Spleen (tissue), 11 donors: ENCODE measurements at regions not wholly inside any gene's neighbourhood (a gene's known extent, or its start where the extent isn't known, plus 50 kb on each side); places are given as distances from the start of the nearest gene placed in this dataset.

Experiments used
- DNase-seq: peaks from one replicate; pipeline ENCODE4 v3.0.0-alpha.2; 2020
- H3K27ac ChIP-seq, 8 donors: fragments of 200-600 bp; sonication (generic) in 7 of 8; 1 replicate in 4 of 8; 2 replicates in 4 of 8; pipeline versions ENCODE4 v1.5.0 to v1.8.0; 2016 to 2021; ENCODE audit warnings: inconsistent platforms in 4 of 8, mild to moderate bottlenecking in 4 of 8, moderate library complexity in 1 of 8
- H3K27me3 ChIP-seq, 7 donors: fragments of 200-600 bp; sonication (generic) in 6 of 7; replicated peaks in 1 of 7; 1 replicate in 4 of 7; 2 replicates in 3 of 7; pipeline versions ENCODE4 v1.5.0 to v1.8.0; 2016 to 2021; ENCODE audit warnings: inconsistent platforms in 3 of 7, mild to moderate bottlenecking in 1 of 7
- H3K36me3 ChIP-seq, 6 donors: fragments of 200-600 bp; sonication (generic) in 5 of 6; 1 replicate in 4 of 6; 2 replicates in 2 of 6; pipeline versions ENCODE4 v1.5.0 to v1.8.0; 2016 to 2021; ENCODE audit warnings: inconsistent platforms in 2 of 6
- H3K4me1 ChIP-seq, 6 donors: fragments of 200-600 bp; sonication (generic) in 5 of 6; 1 replicate in 3 of 6; 2 replicates in 3 of 6; pipeline versions ENCODE4 v1.5.0 to v1.8.0; 2016 to 2021; ENCODE audit warnings: inconsistent platforms in 3 of 6
- H3K4me3 ChIP-seq, 8 donors: fragments of 200-600 bp; sonication (generic) in 7 of 8; 1 replicate in 4 of 8; 2 replicates in 4 of 8; pipeline versions ENCODE4 v1.5.0 to v1.8.0; 2016 to 2021; ENCODE audit warnings: inconsistent platforms in 4 of 8, mild to moderate bottlenecking in 4 of 8, moderate library complexity in 2 of 8
- H3K9me3 ChIP-seq, 8 donors: fragments of 200-600 bp; sonication (generic) in 7 of 8; 1 replicate in 4 of 8; 2 replicates in 4 of 8; pipeline versions ENCODE4 v1.5.0 to v1.8.0; 2016 to 2021; ENCODE audit warnings: inconsistent platforms in 4 of 8
- CTCF ChIP-seq, 11 experiments: fragments of 200-600 bp in 7 of 11; fragments of 450-650 bp in 4 of 11; sonication (generic) in 4 of 11; IDR thresholded peaks in 8 of 11; conservative IDR thresholded peaks in 3 of 11; 1 replicate in 7 of 11; 2 replicates in 4 of 11; pipeline versions ENCODE4 v1.4.0 to v1.8.0; 2016 to 2021; ENCODE audit warnings: antibody characterized with exemption in 11 of 11, inconsistent platforms in 4 of 11, mild to moderate bottlenecking in 1 of 11
- POLR2A ChIP-seq, 3 donors: fragments of 450-650 bp; IDR thresholded peaks; one replicate each; pipeline ENCODE4 v1.5.1; 2017; ENCODE audit warnings: antibody characterized with exemption in 3 of 3, mild to moderate bottlenecking in 1 of 3
- POLR2AphosphoS5 ChIP-seq, 3 donors: sonication (generic); formaldehyde crosslinking; IDR thresholded peaks; one replicate each; pipeline ENCODE4 v1.5.1; 2017; ENCODE audit warnings: antibody characterized with exemption in 3 of 3
- WGBS, 5 donors: extraction: QIAGEN DNeasy Blood & Tissue Kit in 3 of 5; methylation state at CpG; one replicate each; pipeline versions ENCODE4 v1.1.5 to v1.1.7; 2013 to 2018; 5-methylcytosine and 5-hydroxymethylcytosine counted together
- intact Hi-C: fragments of 100-400 bp; cut with DNase I; formaldehyde crosslinking; loops from one replicate; pipeline ENCODE4 v1.15.0; 2023; ENCODE audit warnings: low total_unique reads
- donor health status: healthy with polysubstance abuse.
- donor health status: DM: no; HTN: no; CAD: no; lungs with moderate emphysema.
- donor health status: DM: no; HTN: no; CAD: no.
- donor health status: Bipolar disorder and iron deficiency.
- donor health status: healthy.
- donor health status: DM: no; HTN: no; CAD: no.
- donor health status: DM: yes; HTN: yes; CAD: no.

- Histone ChIP-seq H3K27me3 (no peaks in the 10 kb centered on the region), H3K9me3 (peaks cover 0 to 9% (median 3%) of the 10 kb centered on the region in 8 donors), H3K36me3 (no peaks in the 10 kb centered on the region), H3K27ac (no peak overlapping the region), H3K4me1 (no peaks in the 10 kb centered on the region), H3K4me3 (no peak overlapping the region)
- no peak for DNase-seq
- TF ChIP-seq POLR2A (IDR thresholded peaks at IDR 0.05) (no peak), POLR2AphosphoS5 (IDR thresholded peaks at IDR 0.05) (no peak), CTCF (IDR thresholded peaks at IDR 0.05 in 8 of 11, conservative IDR thresholded peaks at IDR 0.05 in 3 of 11) (no peak)
- intact Hi-C loops, result no loop called here
- 89 to 94% (median 93%) methylated on average over 8 of the region's 8 CpGs for WGBS, 5 donors
Observed at GRCh38 chr7:33836797-33837355, 68.5 kb upstream of the BMPER start.

DNA sequence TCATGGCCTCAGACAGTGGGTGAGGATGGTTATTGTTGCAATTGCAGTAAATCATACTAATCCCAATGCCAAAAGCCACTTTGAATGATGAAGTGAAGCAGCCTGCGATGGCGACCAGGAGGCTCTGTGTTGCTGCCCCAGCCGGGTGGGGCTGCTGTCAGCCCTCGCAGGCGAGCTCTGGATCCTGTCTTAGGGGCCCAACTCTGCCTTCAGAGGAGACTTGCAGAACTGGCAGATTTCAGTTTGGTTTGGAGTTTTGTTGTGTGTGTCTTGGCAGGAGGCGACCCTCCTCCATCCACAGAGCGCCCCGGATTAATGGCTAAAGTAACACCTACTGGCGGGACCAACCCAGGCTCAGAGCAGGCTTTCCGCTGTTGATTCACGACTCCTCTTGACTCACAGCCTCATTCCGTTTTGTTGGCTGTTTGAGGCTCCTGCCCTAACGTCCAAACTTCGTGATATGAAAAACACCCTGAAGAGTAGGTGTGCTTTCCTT is 67.9 kb upstream of the BMPER start:
- Histone ChIP-seq H3K27ac (no peak overlapping the region), H3K36me3 (no peaks in the 10 kb centered on the region), H3K27me3 (no peaks in the 10 kb centered on the region), H3K4me1 (no peaks in the 10 kb centered on the region), H3K4me3 (no peak overlapping the region), H3K9me3 (peaks cover 0 to 9% (median 3%) of the 10 kb centered on the region in 8 donors)
- whole genome bisulfite sequencing, 5 donors, result 87 to 94% (median 91%) methylated on average over 14 of the region's 14 CpGs
- TF ChIP-seq POLR2A (IDR thresholded peaks at IDR 0.05) (no peak), CTCF (IDR thresholded peaks at IDR 0.05 in 8 of 11, conservative IDR thresholded peaks at IDR 0.05 in 3 of 11) (no peak), POLR2AphosphoS5 (IDR thresholded peaks at IDR 0.05) (no peak)
- no peak for DNase-seq
- intact Hi-C loops, result no loop called here

DNA sequence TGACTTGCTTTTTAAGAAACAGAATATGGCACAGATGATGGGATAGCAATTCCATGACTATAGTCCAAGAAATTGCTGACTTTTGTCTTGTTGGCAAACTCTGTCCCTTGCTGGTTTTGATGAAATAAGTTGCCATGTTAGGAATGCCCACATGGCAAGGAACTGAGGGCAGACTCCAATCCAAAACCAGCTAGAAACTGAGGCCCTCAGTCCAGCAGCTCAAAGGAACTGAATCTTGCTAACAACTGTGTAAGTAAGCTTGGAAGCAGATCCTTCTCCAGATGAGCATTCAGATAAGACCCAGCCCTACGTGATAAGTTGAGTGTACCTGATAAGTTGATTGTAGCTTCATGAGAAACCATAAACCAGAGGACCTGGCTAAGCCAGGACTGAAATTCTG is 64.3 kb upstream of the BMPER start:
- intact Hi-C loops, result no loop called here
- no peaks in the 10 kb centered on the region for H3K4me1 ChIP-seq
- TF ChIP-seq CTCF (IDR thresholded peaks at IDR 0.05 in 8 of 11, conservative IDR thresholded peaks at IDR 0.05 in 3 of 11) (no peak), POLR2AphosphoS5 (IDR thresholded peaks at IDR 0.05) (no peak), POLR2A (IDR thresholded peaks at IDR 0.05) (no peak)
- no peak for DNase-seq
- no peaks in the 10 kb centered on the region for H3K27me3 ChIP-seq
- no peak overlapping the region for H3K27ac ChIP-seq
- H3K4me3 ChIP-seq, result no peak overlapping the region
- no peaks in the 10 kb centered on the region for H3K36me3 ChIP-seq
- WGBS, 5 donors, result 85 to 95% (median 89%) methylated on average over 1 of the region's 1 CpG
- peaks cover 0 to 9% (median 3%) of the 10 kb centered on the region in 8 donors for H3K9me3 ChIP-seq

- peaks cover 0 to 7% (median 2%) of the 10 kb centered on the region in 8 donors for H3K9me3 ChIP-seq
- H3K27ac ChIP-seq, result no peak overlapping the region
- TF ChIP-seq POLR2AphosphoS5 (IDR thresholded peaks at IDR 0.05) (no peak), POLR2A (IDR thresholded peaks at IDR 0.05) (no peak), CTCF (IDR thresholded peaks at IDR 0.05 in 8 of 11, conservative IDR thresholded peaks at IDR 0.05 in 3 of 11) (no peak)
- no peak for DNase-seq
- H3K36me3 ChIP-seq, result no peaks in the 10 kb centered on the region
- 47 to 63% (median 50%) methylated on average over 3 of the region's 3 CpGs for WGBS, 5 donors
- H3K4me3 ChIP-seq, result no peak overlapping the region
- no peaks in the 10 kb centered on the region for H3K27me3 ChIP-seq
- intact Hi-C loops, result no loop called here
- no peaks in the 10 kb centered on the region for H3K4me1 ChIP-seq
Observed at GRCh38 chr7:33841705-33842129, 63.6 kb upstream of the BMPER start.
